Cardiac fibroblast (primary cell): ENCODE measurements at regions not wholly inside any gene's neighbourhood (a gene's known extent, or its start where the extent isn't known, plus 50 kb on each side); places are given as distances from the start of the nearest gene placed in this dataset.

ENCODE experiments used
- DNase-seq, 2 donors: peaks; one replicate each; pipeline versions ENCODE4 v3.0.0 to v3.0.0-alpha.2; 2010; ENCODE audit warnings: low read depth in 2 of 2
- H3K4me3 ChIP-seq, 2 donors: replicated peaks in 1 of 2; 1 replicate in 1 of 2; 2 replicates in 1 of 2; pipeline ENCODE4 v1.5.1; 2011; ENCODE audit warnings: low read depth in 2 of 2, low read length in 2 of 2, mild to moderate bottlenecking in 2 of 2, moderate library complexity in 1 of 2
- CTCF ChIP-seq: IDR thresholded peaks from one replicate; pipeline ENCODE4 v1.5.1; 2011; ENCODE audit warnings: low read depth, mild to moderate bottlenecking, low read length, inconsistent platforms

DNA sequence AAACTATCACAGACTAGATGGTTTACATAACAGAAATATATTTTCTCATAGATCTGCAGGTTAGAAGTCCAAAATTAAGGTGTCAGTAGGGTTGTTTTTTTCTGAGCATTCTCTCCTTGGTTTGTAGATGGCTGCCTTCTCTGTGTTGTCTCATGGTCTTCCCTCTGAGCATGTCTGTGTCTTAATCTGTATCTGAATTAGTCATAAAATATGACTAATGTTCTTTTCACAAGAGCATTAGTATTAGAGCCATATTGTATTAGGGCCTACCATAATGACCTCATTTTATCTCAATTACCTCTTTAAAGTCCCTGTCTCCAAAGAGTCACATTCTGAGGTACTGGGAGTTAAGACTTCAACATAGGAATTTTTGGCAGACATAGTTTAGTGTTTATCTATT, 77.2 kb upstream of the OBI1 start:
- H3K4me3 ChIP-seq: no peak overlapping the region
- DNase-seq: peak in 1 of 2 donors; percentile 51
- TF ChIP-seq CTCF: no peak

- no peak for DNase-seq
- TF ChIP-seq CTCF: no peak
- H3K4me3 ChIP-seq: no peak overlapping the region
Observed at GRCh38 chr13:78732445-78733017, 73.6 kb upstream of the OBI1 start.

DNA sequence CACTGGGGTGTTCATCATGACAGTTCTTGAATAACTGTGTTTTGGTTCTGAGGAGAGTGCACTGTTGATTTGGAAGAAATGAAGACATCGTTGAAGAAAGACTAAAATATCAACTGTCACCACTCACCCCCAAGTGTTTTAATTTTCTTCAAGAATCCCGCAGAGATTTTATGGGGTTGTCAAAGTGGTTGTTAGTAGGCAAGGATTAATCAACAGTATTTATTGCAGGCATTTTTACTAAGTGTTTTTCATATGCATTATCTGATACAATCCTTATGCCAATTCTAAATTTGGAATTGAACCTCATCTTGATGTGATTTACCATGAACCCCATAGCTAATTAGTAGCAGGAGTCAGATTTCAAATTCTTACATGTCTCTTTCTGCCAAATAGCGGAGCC, 63.7 kb upstream of the OBI1 start:
- no peak for TF ChIP-seq CTCF
- no peak for DNase-seq
- no peak overlapping the region for H3K4me3 ChIP-seq

DNA sequence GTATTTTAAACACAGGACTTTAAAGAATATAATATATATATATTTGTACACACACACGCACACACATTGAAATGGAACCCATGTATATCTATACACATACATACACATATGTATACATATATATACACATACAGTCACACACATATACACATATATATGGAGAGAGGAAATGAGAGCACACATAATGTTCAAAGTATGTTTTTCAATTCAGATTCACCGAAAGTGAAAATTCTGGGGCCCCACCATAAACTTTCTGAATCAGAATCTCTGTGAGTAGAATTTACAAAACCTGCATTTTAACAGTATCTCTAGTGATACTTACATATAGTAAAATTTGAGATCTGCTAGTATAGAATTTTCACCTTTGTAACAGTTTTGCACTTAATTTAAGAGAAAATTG, 60.4 kb upstream of the OBI1 start:
- H3K4me3 ChIP-seq: no peak overlapping the region
- no peak for TF ChIP-seq CTCF
- no peak for DNase-seq

GRCh38 chr13:78714717-78715116, 55.8 kb upstream of the OBI1 start:
- no peak overlapping the region for H3K4me3 ChIP-seq
- no peak for TF ChIP-seq CTCF
- DNase-seq: no peak

GRCh38 chr13:78712831-78713230, 53.9 kb upstream of the OBI1 start:
- H3K4me3 ChIP-seq: no peak overlapping the region
- no peak for TF ChIP-seq CTCF
- DNase-seq: no peak

DNA sequence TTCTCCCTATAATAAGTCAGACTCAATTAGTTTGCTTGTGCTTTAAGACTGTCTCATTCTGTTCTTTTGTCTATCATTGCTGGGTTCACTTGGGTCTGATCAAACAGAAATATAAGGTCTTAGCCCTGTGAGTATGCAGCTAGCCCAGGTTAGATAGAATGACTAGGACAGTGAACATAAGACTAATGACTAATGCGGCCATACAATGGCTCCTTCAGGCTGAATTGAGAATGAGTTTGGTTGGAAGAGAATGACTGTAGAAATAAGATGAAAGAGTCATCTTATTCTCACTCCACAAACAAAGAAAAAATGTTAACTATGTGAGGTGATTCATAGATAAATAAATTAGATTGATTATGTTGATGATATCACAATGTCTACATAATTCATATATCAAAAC, 50.1 kb upstream of the OBI1 start:
- peak in 1 of 2 donors; percentile 74 for DNase-seq
- no peak overlapping the region for H3K4me3 ChIP-seq
- TF ChIP-seq CTCF: no peak
